Skin epidermis (tissue), 12 donors: ENCODE measurements at regions not wholly inside any gene's neighbourhood (a gene's known extent, or its start where the extent isn't known, plus 50 kb on each side); places are given as distances from the start of the nearest gene placed in this dataset.
"Not testable (repeated sequence)": the region's sequence is repeated elsewhere in the genome, so short reads cannot be mapped to it uniquely, and the experiment has no call there.

ENCODE experiments used
- H3K27ac ChIP-seq, 21 experiments: fragments of 200-600 bp; sonication (generic) in 11 of 21; one replicate each; pipeline ENCODE4 v1.5.0; 2020; ENCODE audit warnings: mild to moderate bottlenecking in 3 of 21, inconsistent platforms in 2 of 21, moderate library complexity in 2 of 21
- H3K4me3 ChIP-seq, 7 experiments: fragments of 200-600 bp; sonication (generic) in 2 of 7; one replicate each; pipeline ENCODE4 v1.5.0; 2020; ENCODE audit warnings: inconsistent platforms in 2 of 7, mild to moderate bottlenecking in 2 of 7, moderate library complexity in 1 of 7

DNA sequence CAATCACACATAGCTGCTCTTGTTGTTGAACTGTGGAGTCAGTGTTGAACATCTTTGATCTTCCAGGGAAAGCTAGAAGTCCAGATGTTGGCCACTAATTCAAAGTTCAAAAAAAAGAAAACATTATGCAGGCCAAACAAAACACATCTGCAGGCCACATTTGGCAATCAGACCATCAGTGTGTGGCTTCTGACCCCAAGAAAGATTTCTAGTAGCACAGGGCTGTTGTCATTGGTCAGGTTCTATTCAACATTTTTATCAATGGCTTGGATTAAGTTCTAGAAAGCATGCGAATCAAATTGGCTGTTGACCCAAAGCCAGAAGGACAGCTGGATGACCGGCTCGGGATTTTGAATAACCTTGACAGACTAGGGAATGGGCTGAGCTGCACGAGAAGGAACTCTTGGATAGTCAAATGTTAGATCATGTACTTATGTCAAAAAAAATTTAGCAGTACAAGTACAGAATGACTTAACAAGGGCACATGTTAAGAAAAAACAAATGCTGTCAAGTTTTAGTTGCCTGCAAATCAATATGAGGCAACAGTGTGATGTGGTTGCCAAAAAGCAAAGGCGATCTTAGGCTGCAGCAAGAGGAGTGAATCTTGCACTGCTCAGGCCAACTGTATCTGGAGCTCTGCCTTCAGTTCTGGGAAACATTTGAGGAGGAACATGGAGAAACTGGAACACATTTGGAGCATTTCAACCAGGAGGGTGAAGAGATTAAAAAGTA, 187.6 kb downstream of the RGS9 start:
- H3K4me3 ChIP-seq = no peak overlapping the region
- peak overlapping the region in 2 of 21 experiments; percentile 22 to 41 for H3K27ac ChIP-seq

GRCh38 chr17:65323049-65323448, 185.9 kb downstream of the RGS9 start:
- H3K27ac ChIP-seq = no peak overlapping the region
- no peak overlapping the region for H3K4me3 ChIP-seq

DNA sequence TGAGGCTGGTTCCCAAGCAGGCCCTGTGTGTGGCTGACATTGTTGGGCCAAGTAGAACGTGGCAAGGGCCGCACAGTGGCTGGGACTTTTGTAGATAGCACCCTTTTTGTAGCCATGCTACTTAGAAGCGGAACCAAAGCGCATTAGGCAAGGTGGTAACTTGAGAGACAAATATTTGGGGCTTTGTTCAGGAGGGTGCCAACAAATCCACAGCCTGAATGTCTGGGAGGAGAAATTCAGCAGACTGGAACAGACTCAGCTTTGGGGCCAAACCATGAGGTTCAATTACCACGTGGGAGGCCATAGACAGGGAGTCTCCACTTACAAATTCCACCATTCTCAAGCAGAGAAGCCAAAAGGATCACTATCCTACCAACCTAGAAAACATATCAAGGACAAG, 183.7 kb downstream of the RGS9 start:
- H3K4me3 ChIP-seq = no peak overlapping the region
- H3K27ac ChIP-seq = no peak overlapping the region

DNA sequence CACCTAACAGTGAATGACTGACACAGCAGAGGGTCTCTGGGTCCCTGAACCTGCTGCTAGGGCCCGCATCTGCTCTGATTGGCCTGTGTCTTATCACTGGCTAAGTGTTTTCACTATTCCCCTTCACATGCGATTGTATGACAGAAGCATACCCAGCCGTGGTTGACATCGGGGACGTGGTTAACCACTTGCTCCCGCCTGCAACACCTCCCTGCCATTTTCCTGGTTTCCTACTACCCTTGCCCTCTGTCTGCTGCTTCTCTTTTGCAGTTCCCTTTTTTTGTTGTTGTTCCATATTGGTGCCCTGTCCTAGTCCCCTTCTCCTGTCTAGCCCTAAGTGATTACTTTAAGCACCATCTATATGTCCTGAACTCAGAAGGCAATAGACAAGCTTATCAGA, 177.0 kb downstream of the RGS9 start:
- no peak overlapping the region for H3K4me3 ChIP-seq

DNA sequence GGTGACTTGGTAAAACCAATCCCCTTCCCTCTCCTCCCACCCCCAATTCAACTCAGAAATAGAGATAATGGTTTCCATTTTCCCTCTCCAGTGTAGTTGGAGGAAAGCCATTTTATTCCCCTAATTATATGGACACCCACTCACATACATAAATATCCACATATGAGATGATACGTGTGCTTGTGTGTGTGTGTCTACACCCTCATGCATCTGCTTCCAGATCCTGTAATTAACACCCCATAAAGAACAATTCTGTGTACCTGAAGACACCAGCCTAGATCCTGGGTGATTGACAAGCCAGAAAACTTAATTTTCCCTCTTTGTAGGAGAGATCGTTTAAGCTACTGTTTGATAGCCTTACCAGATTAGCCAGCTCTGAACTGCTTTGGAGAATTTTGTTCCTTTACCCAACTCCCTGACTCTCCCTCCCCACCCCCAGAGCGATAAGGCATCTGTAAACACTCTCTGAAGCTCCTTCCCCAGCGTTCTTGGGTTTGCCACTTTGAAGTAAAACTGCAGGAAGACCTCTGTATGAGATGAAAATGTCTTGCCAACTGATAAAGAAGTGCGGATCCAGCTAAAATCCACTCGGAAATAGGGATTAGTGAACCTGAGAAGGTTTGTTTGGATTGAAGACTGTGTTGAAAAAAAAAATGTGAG, 175.7 kb downstream of the RGS9 start:
- no peak overlapping the region for H3K27ac ChIP-seq
- H3K4me3 ChIP-seq = no peak overlapping the region

More for the DNA sequence above, 177.0 kb downstream of the RGS9 start:
- H3K27ac ChIP-seq = no peak overlapping the region

- Histone ChIP-seq H3K27ac (no peak overlapping the region), H3K4me3 (no peak overlapping the region)
These were observed 174.1 kb downstream of the RGS9 start for GRCh38 chr17:65311261-65311660.

- H3K27ac ChIP-seq = no peak overlapping the region
- no peak overlapping the region for H3K4me3 ChIP-seq
These were observed 170.8 kb downstream of the RGS9 start for GRCh38 chr17:65307961-65308316.

DNA sequence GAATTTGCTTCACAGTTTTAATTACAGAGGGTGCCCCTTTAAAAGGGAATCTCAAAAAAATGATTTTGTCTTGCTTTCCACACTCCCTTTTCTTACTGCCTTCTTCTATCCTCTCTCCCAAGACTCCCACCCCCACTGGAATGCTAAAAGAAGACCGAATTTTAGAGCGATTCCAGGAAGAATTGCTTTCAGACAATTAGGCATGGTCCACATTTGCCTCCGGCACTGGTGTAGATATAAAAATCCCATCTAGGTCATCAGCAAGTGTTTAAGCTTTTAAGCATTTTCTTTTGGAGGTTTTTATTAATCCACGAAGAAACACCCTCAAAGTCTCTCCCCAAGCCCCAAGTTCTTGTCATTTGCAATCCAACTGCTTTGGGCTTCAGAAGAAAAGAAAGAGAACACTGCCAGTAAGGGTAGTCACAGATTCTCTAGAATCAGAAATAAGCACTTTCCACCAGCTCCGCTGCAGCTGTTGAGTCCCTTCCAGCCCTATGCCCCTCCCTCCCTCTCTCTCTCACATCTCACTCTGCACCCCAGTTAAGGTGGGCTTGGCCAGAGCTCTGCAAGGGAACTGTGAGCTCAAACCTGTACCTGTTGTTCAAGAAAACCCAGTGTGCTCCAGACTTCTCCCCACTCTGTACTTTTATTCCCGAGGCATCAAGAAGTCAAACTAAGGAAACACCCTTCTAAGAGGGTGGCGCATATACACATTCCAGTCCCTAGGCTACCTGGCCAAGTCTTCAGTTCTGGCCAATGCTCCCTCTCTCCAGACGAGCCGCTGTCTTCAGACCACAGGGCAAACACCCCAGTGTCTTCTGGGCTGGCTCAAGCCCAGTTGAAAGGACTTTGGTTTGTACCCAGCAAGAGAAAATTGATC, 170.2 kb downstream of the RGS9 start:
- H3K4me3 ChIP-seq = no peak overlapping the region
- no peak overlapping the region for H3K27ac ChIP-seq

DNA sequence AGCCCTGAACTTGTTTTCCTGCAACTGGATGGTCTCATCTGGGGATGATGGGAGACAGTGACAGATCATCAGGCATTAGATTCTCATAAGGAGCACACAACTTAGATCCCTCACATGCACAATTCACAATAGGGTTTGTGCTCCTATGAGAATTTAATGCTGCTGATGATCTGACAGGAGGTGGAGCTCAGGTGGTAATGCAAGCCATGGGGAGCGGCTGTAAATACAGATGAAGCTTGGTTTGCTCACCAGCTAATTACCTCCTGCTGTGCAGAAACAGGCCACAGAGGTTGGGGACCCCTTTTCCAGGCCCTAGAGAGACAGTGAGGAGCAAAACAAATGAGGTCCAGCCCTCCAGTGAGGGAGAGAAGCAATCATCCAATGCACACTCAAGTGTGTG, 168.6 kb downstream of the RGS9 start:
- Histone ChIP-seq H3K4me3 (no peak overlapping the region), H3K27ac (no peak overlapping the region)

- H3K4me3 ChIP-seq = no peak overlapping the region
- peak overlapping the region in 2 of 21 experiments; percentile 17 to 54 for H3K27ac ChIP-seq
These were observed 167.9 kb downstream of the RGS9 start for GRCh38 chr17:65305116-65305515.

DNA sequence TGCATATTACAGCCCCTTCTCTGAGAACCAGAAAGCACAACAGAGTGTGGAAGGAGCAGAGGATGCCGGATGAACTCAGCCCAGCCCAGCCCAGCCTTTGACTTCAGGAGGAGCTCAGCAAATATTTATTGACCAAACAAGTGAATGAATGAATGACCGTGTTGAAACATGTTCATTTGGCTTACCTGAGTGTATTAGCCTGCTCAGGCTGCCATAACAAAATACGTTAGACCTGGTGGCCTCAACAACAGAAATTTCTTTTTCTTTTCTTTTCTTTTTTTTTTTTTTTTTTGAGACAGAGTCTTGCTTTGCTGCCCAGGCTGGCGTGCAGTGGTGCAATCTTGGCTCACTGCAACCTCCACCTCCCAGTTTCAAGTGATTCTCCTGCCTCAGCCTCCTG, 164.7 kb downstream of the RGS9 start:
- H3K27ac ChIP-seq, H3K4me3 ChIP-seq: not testable (repeated sequence)

- H3K4me3 ChIP-seq = no peak overlapping the region
- no peak overlapping the region for H3K27ac ChIP-seq
These were observed 164.0 kb downstream of the RGS9 start for GRCh38 chr17:65301184-65301583.

DNA sequence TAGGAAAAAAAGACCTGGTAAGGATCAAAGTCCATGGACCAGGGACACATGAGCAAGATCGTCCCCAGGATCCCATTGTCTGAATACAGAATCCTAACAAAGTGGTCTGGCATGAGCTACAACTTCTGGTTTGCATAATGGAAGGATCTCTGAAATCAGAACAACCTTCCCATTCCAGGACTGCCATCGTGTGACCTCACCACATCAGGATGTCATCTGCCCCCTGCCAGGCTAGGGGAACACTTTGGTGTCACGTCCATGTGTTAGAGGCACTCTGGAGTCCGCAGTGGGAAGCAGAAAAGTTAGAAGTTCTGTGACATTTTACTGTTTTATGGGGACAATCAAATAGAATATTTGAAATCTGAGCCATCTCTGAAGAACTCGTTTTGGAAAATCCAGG, 160.7 kb downstream of the RGS9 start:
- Histone ChIP-seq H3K27ac (peak overlapping the region in 6 of 21 experiments; percentile 29 to 77 (median 52)), H3K4me3 (no peak overlapping the region)

DNA sequence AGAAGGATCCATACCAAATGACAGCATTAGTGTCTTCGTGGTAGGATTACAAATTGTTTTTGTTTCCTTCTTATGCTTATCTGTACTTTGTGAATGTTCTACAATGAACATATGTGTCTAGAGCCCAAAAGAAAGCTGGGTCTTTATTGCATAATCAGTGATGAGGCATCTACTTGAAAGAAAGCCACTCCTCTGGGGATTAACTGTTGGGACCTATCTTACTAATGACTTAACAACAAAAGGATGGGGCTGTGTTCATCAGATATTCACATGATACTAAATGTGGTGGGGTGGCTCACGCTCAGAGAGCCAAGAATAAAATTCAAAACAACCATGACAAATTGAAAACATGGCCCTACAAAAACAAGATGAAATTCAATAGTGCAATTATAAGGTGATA, 160.2 kb downstream of the RGS9 start:
- H3K27ac ChIP-seq = peak overlapping the region in 2 of 21 experiments; percentile 47 to 77

GRCh38 chr17:65294181-65294719, 157.1 kb downstream of the RGS9 start:
- Histone ChIP-seq H3K27ac (no peak overlapping the region), H3K4me3 (no peak overlapping the region)

More for the DNA sequence above, 160.2 kb downstream of the RGS9 start:
- no peak overlapping the region for H3K4me3 ChIP-seq

- H3K4me3 ChIP-seq = no peak overlapping the region
- no peak overlapping the region for H3K27ac ChIP-seq
These were observed 156.5 kb downstream of the RGS9 start for GRCh38 chr17:65293584-65294180.

- no peak overlapping the region for H3K27ac ChIP-seq
- H3K4me3 ChIP-seq = no peak overlapping the region
These were observed 155.3 kb downstream of the RGS9 start for GRCh38 chr17:65292430-65292829.

DNA sequence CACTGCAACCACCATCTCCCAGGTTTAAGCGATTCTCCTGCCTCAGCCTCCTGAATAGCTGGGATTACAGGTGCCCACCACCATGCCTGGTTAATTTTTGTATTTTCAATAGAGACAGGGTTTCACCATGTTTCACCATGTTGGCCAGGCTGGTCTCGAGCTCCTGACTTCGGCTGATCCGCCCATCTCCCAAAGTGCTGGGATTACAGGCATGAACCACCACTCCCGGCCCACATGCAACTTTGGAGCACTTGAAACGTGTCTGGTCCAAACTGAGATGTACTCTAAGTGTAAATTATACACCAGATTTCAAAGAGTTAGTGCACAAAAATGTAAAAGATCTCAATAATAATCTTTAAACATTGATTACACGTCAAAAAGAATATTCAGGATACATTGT, 154.1 kb downstream of the RGS9 start:
- not testable (repeated sequence) for H3K4me3 ChIP-seq, H3K27ac ChIP-seq

- no peak overlapping the region for H3K27ac ChIP-seq
- no peak overlapping the region for H3K4me3 ChIP-seq
These were observed 153.4 kb downstream of the RGS9 start for GRCh38 chr17:65290616-65291015.

DNA sequence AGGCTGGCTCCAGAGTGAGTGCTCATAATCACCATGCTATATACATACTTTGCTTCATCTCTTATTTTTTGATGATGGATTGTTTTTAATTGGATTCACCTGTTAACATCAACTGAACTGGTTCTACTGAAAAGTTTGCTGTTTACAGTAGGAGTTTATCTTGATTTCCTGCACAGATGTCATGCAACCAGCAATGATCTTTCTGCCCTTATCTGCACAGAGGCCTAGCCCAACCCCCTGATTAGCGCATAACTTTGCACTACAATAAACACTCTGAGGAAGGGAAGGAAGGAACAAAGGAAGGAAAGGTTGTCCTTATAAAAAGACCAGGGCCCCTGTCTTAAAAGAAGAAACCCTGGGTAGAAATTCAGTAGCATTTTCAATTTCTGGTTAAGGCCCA, 152.9 kb downstream of the RGS9 start:
- Histone ChIP-seq H3K27ac (no peak overlapping the region), H3K4me3 (no peak overlapping the region)
